ENCODE measurements at regions not wholly inside any gene's neighbourhood (a gene's known extent, or its start where the extent isn't known, plus 50 kb on each side); places are given as distances from the start of the nearest gene placed in this dataset.

GRCh38 chr3:86826292-86826691, 164.7 kb downstream of the VGLL3 start:
- 93 to 97% methylated on average over 4 of the region's 4 CpGs for WGBS, 2 experiments (ENCODE audit: low coverage in 1 of 2, low lambda C conversion rate in 2 of 2, missing lambda C conversion rate in 2 of 2)
- Histone ChIP-seq H3K4me2 (ENCODE audit: unreplicated experiment) (no peak overlapping the region), H2AFZ (no peak overlapping the region), H3K36me3 (ENCODE audit: low read depth) (no peaks in the 10 kb centered on the region), H3K9me2 (ENCODE audit: insufficient read depth) (no peaks in the 10 kb centered on the region), H3K27me3 (replicated peaks; ENCODE audit: insufficient read depth) (no peaks in the 10 kb centered on the region), H3K9ac (no peak overlapping the region), H3K4me1 (ENCODE audit: insufficient read depth) (peaks cover 9% of the 10 kb centered on the region; the same call in 1 of the 2 replicates), H3K9me3 (ENCODE audit: low read depth) (no peaks in the 10 kb centered on the region), H3F3A (ENCODE audit: insufficient read depth) (no peaks in the 10 kb centered on the region), H4K20me1 (ENCODE audit: insufficient read depth) (no peaks in the 10 kb centered on the region), H3K4me3 (no peak overlapping the region), H3K79me2 (ENCODE audit: insufficient read depth) (no peaks in the 10 kb centered on the region), H3K27ac (no peak overlapping the region)
- in situ Hi-C loops (cut with MboI) = no loop called here
- DNase-seq = no peak
- TF ChIP-seq EZH2phosphoT487 (IDR thresholded peaks at IDR 0.05; ENCODE audit: insufficient read depth, low read depth) (no peak), EZH2 (IDR thresholded peaks at IDR 0.05; ENCODE audit: insufficient read depth, poor library complexity, severe bottlenecking) (no peak)

DNA sequence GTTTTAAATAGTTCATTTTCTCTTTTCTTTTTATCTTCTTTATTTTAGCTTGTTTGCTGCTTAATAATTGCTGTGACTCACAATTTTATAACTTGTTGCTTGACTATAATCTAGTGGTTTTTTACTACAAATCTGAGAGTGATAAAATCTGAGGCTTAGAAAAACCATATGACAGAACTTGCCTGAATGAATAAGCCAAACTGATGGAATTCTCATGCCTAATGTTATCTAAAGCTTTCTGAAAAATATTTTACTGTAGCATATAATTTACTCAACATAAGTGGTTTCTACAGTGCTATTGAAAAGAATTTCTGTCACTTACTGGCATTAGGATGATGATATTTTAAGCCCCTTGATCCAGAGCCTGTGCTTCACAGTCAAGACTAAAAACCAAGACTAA, 175.1 kb downstream of the VGLL3 start:
- Histone ChIP-seq H2AFZ (no peak overlapping the region), H3K27me3 (replicated peaks; ENCODE audit: insufficient read depth) (no peaks in the 10 kb centered on the region), H3K9me3 (ENCODE audit: low read depth) (no peaks in the 10 kb centered on the region), H3F3A (ENCODE audit: insufficient read depth) (peaks cover 8% of the 10 kb centered on the region), H3K9ac (no peak overlapping the region), H3K27ac (peak overlapping the region; percentile 12; the same call in 1 of the 2 replicates), H3K4me3 (0 out of 2 replicates have a peak overlapping the region, but pooled peaks have one; percentile 4), H3K79me2 (ENCODE audit: insufficient read depth) (no peaks in the 10 kb centered on the region), H3K36me3 (ENCODE audit: low read depth) (no peaks in the 10 kb centered on the region), H3K9me2 (ENCODE audit: insufficient read depth) (no peaks in the 10 kb centered on the region), H4K20me1 (ENCODE audit: insufficient read depth) (no peaks in the 10 kb centered on the region), H3K4me1 (ENCODE audit: insufficient read depth) (peaks cover 23% of the 10 kb centered on the region), H3K4me2 (ENCODE audit: unreplicated experiment) (peak overlapping the region; percentile 1)
- in situ Hi-C loops (cut with MboI) = no loop called here
- DNase-seq = peak; percentile 34
- TF ChIP-seq EZH2phosphoT487 (IDR thresholded peaks at IDR 0.05; ENCODE audit: insufficient read depth, low read depth) = no peak
- no peak for TF ChIP-seq EZH2 (IDR thresholded peaks at IDR 0.05; ENCODE audit: insufficient read depth, poor library complexity, severe bottlenecking)

- peak overlapping the region; percentile 12; the same call in 1 of the 2 replicates for H3K27ac ChIP-seq
- H3K9ac ChIP-seq = no peak overlapping the region
- no peak overlapping the region for H3K4me3 ChIP-seq
- no peak overlapping the region for H2AFZ ChIP-seq
- no peak for TF ChIP-seq EZH2 (IDR thresholded peaks at IDR 0.05; ENCODE audit: insufficient read depth, poor library complexity, severe bottlenecking)
- TF ChIP-seq EZH2phosphoT487 (IDR thresholded peaks at IDR 0.05; ENCODE audit: insufficient read depth, low read depth) = no peak
- no peaks in the 10 kb centered on the region for H3K9me2 ChIP-seq (ENCODE audit: insufficient read depth)
- no peaks in the 10 kb centered on the region for H4K20me1 ChIP-seq (ENCODE audit: insufficient read depth)
- no peaks in the 10 kb centered on the region for H3K9me3 ChIP-seq (ENCODE audit: low read depth)
- H3K36me3 ChIP-seq (ENCODE audit: low read depth) = no peaks in the 10 kb centered on the region
- H3K4me1 ChIP-seq (ENCODE audit: insufficient read depth) = peaks cover 20% of the 10 kb centered on the region
- peak; percentile 42 for DNase-seq
- no peaks in the 10 kb centered on the region for H3K27me3 ChIP-seq (replicated peaks; ENCODE audit: insufficient read depth)
- peaks cover 8% of the 10 kb centered on the region for H3F3A ChIP-seq (ENCODE audit: insufficient read depth)
- in situ Hi-C loops (cut with MboI) = no loop called here
- H3K4me2 ChIP-seq (ENCODE audit: unreplicated experiment) = peak overlapping the region; percentile 1
- H3K79me2 ChIP-seq (ENCODE audit: insufficient read depth) = no peaks in the 10 kb centered on the region
- 83 to 92% methylated on average over 4 of the region's 4 CpGs for WGBS, 2 experiments (ENCODE audit: low coverage in 1 of 2, low lambda C conversion rate in 2 of 2, missing lambda C conversion rate in 2 of 2)
These were observed 175.9 kb downstream of the VGLL3 start for GRCh38 chr3:86814918-86815655.

DNA sequence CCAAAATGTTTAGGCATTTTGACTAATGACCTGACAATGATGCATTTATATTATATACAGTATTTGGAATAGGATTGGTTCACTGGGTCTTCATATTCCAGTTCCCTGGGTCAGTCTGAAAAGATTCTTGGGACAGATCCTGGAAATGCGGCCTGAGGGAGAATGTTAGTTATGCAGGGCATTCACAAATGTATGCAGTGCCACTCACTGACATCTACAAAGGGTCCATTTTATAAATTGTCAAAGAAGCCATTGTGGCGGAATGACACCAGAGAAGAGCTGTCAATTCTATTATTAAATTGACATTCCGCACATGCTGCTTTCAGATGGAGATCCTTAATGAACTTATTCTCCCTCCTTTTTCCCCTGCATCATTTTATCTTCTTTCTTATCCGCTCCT, 176.6 kb downstream of the VGLL3 start:
- in situ Hi-C loops (cut with MboI) = no loop called here
- WGBS, 2 experiments (ENCODE audit: low coverage in 1 of 2, low lambda C conversion rate in 2 of 2, missing lambda C conversion rate in 2 of 2) = 97 to 98% methylated on average over 4 of the region's 4 CpGs

More for the DNA sequence above, 176.6 kb downstream of the VGLL3 start:
- Histone ChIP-seq H3K4me3 (no peak overlapping the region), H3K9ac (no peak overlapping the region), H3K9me2 (ENCODE audit: insufficient read depth) (no peaks in the 10 kb centered on the region), H3K27ac (no peak overlapping the region), H3F3A (ENCODE audit: insufficient read depth) (peaks cover 8% of the 10 kb centered on the region), H3K36me3 (ENCODE audit: low read depth) (no peaks in the 10 kb centered on the region), H3K4me2 (ENCODE audit: unreplicated experiment) (no peak overlapping the region), H4K20me1 (ENCODE audit: insufficient read depth) (no peaks in the 10 kb centered on the region), H3K27me3 (replicated peaks; ENCODE audit: insufficient read depth) (no peaks in the 10 kb centered on the region), H3K4me1 (ENCODE audit: insufficient read depth) (peaks cover 20% of the 10 kb centered on the region), H2AFZ (no peak overlapping the region), H3K9me3 (ENCODE audit: low read depth) (no peaks in the 10 kb centered on the region), H3K79me2 (ENCODE audit: insufficient read depth) (no peaks in the 10 kb centered on the region)
- TF ChIP-seq EZH2phosphoT487 (IDR thresholded peaks at IDR 0.05; ENCODE audit: insufficient read depth, low read depth) (no peak), EZH2 (IDR thresholded peaks at IDR 0.05; ENCODE audit: insufficient read depth, poor library complexity, severe bottlenecking) (no peak)
- DNase-seq = no peak

All from GM23248 (cell line).